Dedifferentiated amniotic fluid mesenchymal stem cell (primary cell): ENCODE measurements at regions not wholly inside any gene's neighbourhood (a gene's known extent, or its start where the extent isn't known, plus 50 kb on each side); places are given as distances from the start of the nearest gene placed in this dataset.
"Not testable (repeated sequence)": the region's sequence is repeated elsewhere in the genome, so short reads cannot be mapped to it uniquely, and the experiment has no call there.

Source experiments
- DNase-seq: peaks from one replicate; pipeline ENCODE4 v3.0.0-alpha.2; 2016; ENCODE audit errors: extremely low spot score

GRCh38 chr16:64130140-64130539 is 991.7 kb downstream of the CDH11 start:
- no peak for DNase-seq

- no peak for DNase-seq
Measured at GRCh38 chr16:64122177-64122576, 999.7 kb downstream of the CDH11 start.

GRCh38 chr16:64121473-64121872 is 1000.4 kb downstream of the CDH11 start:
- DNase-seq, result no peak

GRCh38 chr16:64116151-64116550 is 1005.7 kb downstream of the CDH11 start:
- no peak for DNase-seq

GRCh38 chr16:64109241-64109640 is 1012.6 kb downstream of the CDH11 start:
- DNase-seq, result no peak

- no peak for DNase-seq
Measured at GRCh38 chr16:64102654-64103053, 1019.2 kb downstream of the CDH11 start.

- no peak for DNase-seq
Measured at GRCh38 chr16:64098451-64098850, 1023.4 kb downstream of the CDH11 start.

- no peak for DNase-seq
Measured at GRCh38 chr16:64096689-64097088, 1025.2 kb downstream of the CDH11 start.

GRCh38 chr16:64094992-64095634 is 1026.8 kb downstream of the CDH11 start:
- no peak for DNase-seq

- DNase-seq, result no peak
Measured at GRCh38 chr16:64094181-64094965, 1027.5 kb downstream of the CDH11 start.

- DNase-seq, result peak; percentile 22
Measured at GRCh38 chr16:64092271-64092670, 1029.6 kb downstream of the CDH11 start.

GRCh38 chr16:64090327-64090726 is 1031.5 kb downstream of the CDH11 start:
- DNase-seq, result no peak

- DNase-seq, result no peak
Measured at GRCh38 chr16:64089697-64090096, 1032.2 kb downstream of the CDH11 start.

GRCh38 chr16:64088838-64089237 is 1033.0 kb downstream of the CDH11 start:
- no peak for DNase-seq

GRCh38 chr16:64085296-64085695 is 1036.6 kb downstream of the CDH11 start:
- DNase-seq, result no peak

GRCh38 chr16:64084706-64085105 is 1037.2 kb downstream of the CDH11 start:
- DNase-seq, result no peak

- DNase-seq, result no peak
Measured at GRCh38 chr16:64083428-64084129, 1038.3 kb downstream of the CDH11 start.

- DNase-seq, result no peak
Measured at GRCh38 chr16:64077242-64077641, 1044.6 kb downstream of the CDH11 start.

- DNase-seq, result no peak
Measured at GRCh38 chr16:64074706-64075105, 1047.2 kb downstream of the CDH11 start.

GRCh38 chr16:64072131-64072730 is 1049.6 kb downstream of the CDH11 start:
- not testable (repeated sequence) for DNase-seq

- no peak for DNase-seq
Measured at GRCh38 chr16:64065523-64065922, 1056.3 kb downstream of the CDH11 start.

GRCh38 chr16:64061621-64062020 is 1060.2 kb downstream of the CDH11 start:
- no peak for DNase-seq
